Gastrocnemius medialis (tissue), 4 donors: ENCODE measurements at regions not wholly inside any gene's neighbourhood (a gene's known extent, or its start where the extent isn't known, plus 50 kb on each side); places are given as distances from the start of the nearest gene placed in this dataset.

Source experiments
- ATAC-seq, 2 donors: fragments of 150-250 bp; one replicate each; pipeline ENCODE4 v1.9.1; 2016
- DNase-seq, 2 donors: peaks; one replicate each; pipeline ENCODE4 v3.0.0-alpha.2; 2019
- H3K27ac ChIP-seq, 4 donors: fragments of 200-600 bp; sonication (generic); 1 replicate in 1 of 4; 2 replicates in 3 of 4; pipeline ENCODE4 v1.5.1; 2016 to 2018; ENCODE audit warnings: mild to moderate bottlenecking in 2 of 4, moderate library complexity in 1 of 4
- H3K27me3 ChIP-seq, 3 donors: fragments of 200-600 bp; sonication (generic) in 2 of 3; 1 replicate in 1 of 3; 2 replicates in 2 of 3; pipeline versions ENCODE4 v1.5.1 to v1.6.0; 2016 to 2019; ENCODE audit warnings: mild to moderate bottlenecking in 1 of 3, moderate library complexity in 1 of 3
- H3K36me3 ChIP-seq, 2 donors: fragments of 200-600 bp; sonication (generic) in 1 of 2; one replicate each; pipeline ENCODE4 v1.5.1; 2017 to 2018
- H3K4me1 ChIP-seq, 2 donors: fragments of 200-600 bp; sonication (generic) in 1 of 2; one replicate each; pipeline ENCODE4 v1.5.1; 2016 to 2017; ENCODE audit warnings: mild to moderate bottlenecking in 2 of 2
- H3K4me3 ChIP-seq, 4 donors: fragments of 200-600 bp; sonication (generic) in 3 of 4; 1 replicate in 1 of 4; 2 replicates in 3 of 4; pipeline ENCODE4 v1.5.1; 2016 to 2019; ENCODE audit warnings: mild to moderate bottlenecking in 2 of 4
- H3K9me3 ChIP-seq, 3 donors: fragments of 200-600 bp; sonication (generic) in 2 of 3; 1 replicate in 1 of 3; 2 replicates in 2 of 3; pipeline ENCODE4 v1.5.1; 2016 to 2019
- CTCF ChIP-seq, 5 experiments: fragments of 450-650 bp in 3 of 5; fragments of 200-600 bp in 2 of 5; sonication (generic) in 2 of 5; IDR thresholded peaks in 4 of 5; conservative IDR thresholded peaks in 1 of 5; 1 replicate in 4 of 5; 2 replicates in 1 of 5; pipeline ENCODE4 v1.5.1; 2016 to 2019; ENCODE audit warnings: antibody characterized with exemption in 5 of 5, mild to moderate bottlenecking in 3 of 5, moderate library complexity in 3 of 5
- POLR2A ChIP-seq, 2 donors: fragments of 450-650 bp; IDR thresholded peaks; one replicate each; pipeline ENCODE4 v1.6.1; 2017; ENCODE audit warnings: antibody characterized with exemption in 2 of 2, mild to moderate bottlenecking in 2 of 2, moderate library complexity in 2 of 2
- in situ Hi-C, 4 donors: fragments of 200-750 bp; cut with MboI; loops; one replicate each; pipeline versions ENCODE4 v1.15.0 to v1.8.0; 2017; ENCODE audit warnings: low sequenced_read_pairs in 4 of 4
- intact Hi-C: fragments of 100-400 bp; cut with DNase I; formaldehyde crosslinking; loops from one replicate; pipeline ENCODE4 v1.15.1; 2023; ENCODE audit warnings: low total_unique reads

DNA sequence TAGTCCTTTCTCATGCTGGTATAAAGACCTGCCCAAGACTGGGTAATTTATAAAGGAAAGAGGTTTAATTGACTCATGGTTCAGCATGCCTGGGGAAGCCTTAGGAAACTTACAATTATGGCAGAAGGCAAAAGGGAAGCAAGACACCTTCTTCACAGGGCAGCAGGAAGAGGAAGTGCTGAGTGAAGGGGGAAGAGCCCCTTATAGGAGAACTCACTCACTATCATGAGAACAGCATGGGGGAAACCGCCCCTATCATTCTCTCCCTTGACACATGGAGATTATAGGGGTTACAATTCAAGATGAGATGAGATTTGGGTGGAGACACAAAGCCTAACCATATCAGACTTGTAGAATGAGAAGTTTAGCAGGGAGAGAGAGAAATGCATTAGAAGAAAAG lies 373.3 kb upstream of the DIAPH2 start:
- intact Hi-C loops: no loop called here
- ATAC-seq (no peak), DNase-seq (no peak)
- in situ Hi-C loops: no loop called here
- no peak overlapping the region for H3K4me3 ChIP-seq
- H3K36me3 ChIP-seq: no peaks in the 10 kb centered on the region
- TF ChIP-seq POLR2A (IDR thresholded peaks at IDR 0.05) (no peak), CTCF (IDR thresholded peaks at IDR 0.05 in 4 of 5, conservative IDR thresholded peaks at IDR 0.05 in 1 of 5) (no peak)
- H3K27me3 ChIP-seq: no peaks in the 10 kb centered on the region
- H3K4me1 ChIP-seq: no peaks in the 10 kb centered on the region
- no peak overlapping the region for H3K27ac ChIP-seq
- no peaks in the 10 kb centered on the region for H3K9me3 ChIP-seq

DNA sequence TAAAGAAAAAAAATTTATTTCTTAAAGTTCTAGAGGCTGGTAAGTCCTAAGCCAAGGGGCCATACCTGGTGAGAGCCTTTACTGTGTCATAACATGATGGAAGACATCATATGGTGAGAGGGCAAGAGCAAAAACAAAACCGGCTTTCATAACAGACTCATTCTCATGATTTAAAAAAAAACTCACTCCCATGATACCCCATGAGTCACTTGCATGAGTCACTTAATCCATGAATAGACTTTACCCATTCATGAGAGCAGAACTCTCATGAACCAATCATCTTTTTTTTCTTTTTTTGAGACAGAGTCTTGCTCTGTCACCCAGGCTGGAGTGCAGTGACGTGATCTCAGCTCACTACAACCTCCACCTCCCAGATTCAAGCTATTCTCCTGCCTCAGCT lies 369.7 kb upstream of the DIAPH2 start:
- no peak overlapping the region for H3K27ac ChIP-seq
- H3K9me3 ChIP-seq: no peaks in the 10 kb centered on the region
- ATAC-seq (no peak), DNase-seq (no peak)
- intact Hi-C loops: no loop called here
- in situ Hi-C loops: no loop called here
- no peaks in the 10 kb centered on the region for H3K4me1 ChIP-seq
- TF ChIP-seq POLR2A (IDR thresholded peaks at IDR 0.05): no peak
- TF ChIP-seq CTCF (IDR thresholded peaks at IDR 0.05 in 4 of 5, conservative IDR thresholded peaks at IDR 0.05 in 1 of 5): no peak
- no peaks in the 10 kb centered on the region for H3K36me3 ChIP-seq
- no peak overlapping the region for H3K4me3 ChIP-seq
- no peaks in the 10 kb centered on the region for H3K27me3 ChIP-seq

GRCh38 chrX:96361844-96362243 lies 322.8 kb upstream of the DIAPH2 start:
- in situ Hi-C loops (no loop called here), intact Hi-C loops (no loop called here)
- no peak overlapping the region for H3K27ac ChIP-seq
- DNase-seq: no peak
- no peaks in the 10 kb centered on the region for H3K27me3 ChIP-seq
- TF ChIP-seq CTCF (IDR thresholded peaks at IDR 0.05 in 4 of 5, conservative IDR thresholded peaks at IDR 0.05 in 1 of 5) (no peak), POLR2A (IDR thresholded peaks at IDR 0.05) (no peak)
- no peaks in the 10 kb centered on the region for H3K36me3 ChIP-seq
- no peaks in the 10 kb centered on the region for H3K4me1 ChIP-seq
- no peak for ATAC-seq
- no peak overlapping the region for H3K4me3 ChIP-seq
- H3K9me3 ChIP-seq: no peaks in the 10 kb centered on the region

- H3K27ac ChIP-seq: no peak overlapping the region
- H3K27me3 ChIP-seq: peaks cover 0 to 5% (median 0%) of the 10 kb centered on the region in 3 donors
- H3K9me3 ChIP-seq: no peaks in the 10 kb centered on the region
- H3K4me1 ChIP-seq: peaks cover 0 to 5% of the 10 kb centered on the region in 2 donors
- in situ Hi-C loops: no loop called here
- peak overlapping the region in 2 of 4 donors; percentile 22 to 40 for H3K4me3 ChIP-seq
- no peaks in the 10 kb centered on the region for H3K36me3 ChIP-seq
- TF ChIP-seq CTCF (IDR thresholded peaks at IDR 0.05 in 4 of 5, conservative IDR thresholded peaks at IDR 0.05 in 1 of 5) (peak; percentile 14 to 72 (median 34)), POLR2A (IDR thresholded peaks at IDR 0.05) (no peak)
- ATAC-seq (peak; percentile 55 to 58), DNase-seq (peak in 1 of 2 donors; percentile 9)
- intact Hi-C loops: no loop called here
Observed at GRCh38 chrX:96372313-96373046, 312.2 kb upstream of the DIAPH2 start.

DNA sequence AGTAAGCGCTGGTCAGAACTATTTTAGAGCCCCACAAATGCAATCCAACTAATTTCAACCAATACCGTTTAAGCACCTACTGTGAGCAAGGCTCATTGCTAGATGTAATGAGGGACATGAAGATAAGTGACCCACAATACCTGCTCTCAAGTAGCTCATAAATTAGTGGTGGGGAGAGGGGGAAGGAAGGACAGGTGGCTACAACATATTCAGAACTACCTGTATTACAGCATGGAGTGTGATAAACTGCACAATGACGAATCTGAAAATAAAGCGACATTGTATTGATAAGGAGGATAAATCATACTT lies 311.6 kb upstream of the DIAPH2 start:
- in situ Hi-C loops: no loop called here
- intact Hi-C loops: no loop called here
- DNase-seq (no peak), ATAC-seq (no peak)
- peaks cover 0 to 5% of the 10 kb centered on the region in 2 donors for H3K4me1 ChIP-seq
- peaks cover 0 to 5% (median 0%) of the 10 kb centered on the region in 3 donors for H3K27me3 ChIP-seq
- H3K4me3 ChIP-seq: no peak overlapping the region
- TF ChIP-seq CTCF (IDR thresholded peaks at IDR 0.05 in 4 of 5, conservative IDR thresholded peaks at IDR 0.05 in 1 of 5) (no peak), POLR2A (IDR thresholded peaks at IDR 0.05) (no peak)
- H3K36me3 ChIP-seq: no peaks in the 10 kb centered on the region
- no peak overlapping the region for H3K27ac ChIP-seq
- no peaks in the 10 kb centered on the region for H3K9me3 ChIP-seq
